IMR-90 (cell line): ENCODE measurements at regions not wholly inside any gene's neighbourhood (a gene's known extent, or its start where the extent isn't known, plus 50 kb on each side); places are given as distances from the start of the nearest gene placed in this dataset.

Experiments used
- ATAC-seq: fragments of 200-7000 bp; cut with Tn5 transposase; 2 replicates; pipeline ENCODE4 v1.9.1; 2020; ENCODE audit warnings: low read depth, mild to moderate bottlenecking, moderate library complexity
- BruUV-seq: library from RNA; stranded (reverse); fragments of 400-500 nt; replicated peaks from 2 replicates; lab custom pipeline; 2021; lab: Mats Ljungman, UMichigan
- CTCF ChIA-PET: fragments of 300-600 bp; formaldehyde crosslinking; extraction: SDS; loops from one replicate; lab custom pipeline; 2021; ENCODE audit warnings: antibody characterized with exemption; lab: Yijun Ruan, JAX
- POLR2A ChIA-PET: fragments of 300-600 bp; sonication (Branson Sonifier 250); formaldehyde crosslinking; loops from one replicate; lab custom pipeline; 2022; ENCODE audit warnings: antibody characterized with exemption; ENCODE audit not compliant: unreplicated experiment; lab: Charles Lee
- DNase-seq: peaks from one replicate; pipeline ENCODE4 v3.0.0; 2013
- H2AFZ ChIP-seq: replicated peaks from 2 replicates; pipeline ENCODE3; 2013; ENCODE audit warnings: low read length, mild to moderate bottlenecking; ENCODE audit not compliant: poor library complexity
- H2AK5ac ChIP-seq: 2 replicates; pipeline ENCODE4 v1.6.1; 2013; ENCODE audit warnings: low read depth, low read length, inconsistent platforms
- H2AK9ac ChIP-seq: replicated peaks from 2 replicates; pipeline ENCODE3; 2013; ENCODE audit warnings: mild to moderate bottlenecking, low read depth, low read length, moderate library complexity; ENCODE audit not compliant: poor library complexity
- H2BK120ac ChIP-seq: 2 replicates; pipeline ENCODE4 v1.6.1; 2013; ENCODE audit warnings: low read depth, low read length, inconsistent platforms
- H2BK15ac ChIP-seq: 3 replicates; pipeline ENCODE4 v1.6.1; 2013; ENCODE audit warnings: low read depth, low read length, inconsistent platforms
- H2BK20ac ChIP-seq: 2 replicates; pipeline ENCODE4 v1.6.1; 2013; ENCODE audit warnings: low read depth, mild to moderate bottlenecking, inconsistent platforms, low read length, moderate library complexity
- H2BK5ac ChIP-seq: 2 replicates; pipeline ENCODE4 v1.6.1; 2013; ENCODE audit warnings: mild to moderate bottlenecking, low read depth, low read length, inconsistent platforms; ENCODE audit not compliant: poor library complexity, severe bottlenecking
- H3K14ac ChIP-seq: replicated peaks from 2 replicates; pipeline ENCODE4 v1.6.1; 2013; ENCODE audit warnings: low read depth, low read length, inconsistent platforms
- H3K18ac ChIP-seq: 2 replicates; pipeline ENCODE4 v1.6.1; 2013; ENCODE audit warnings: low read depth, low read length, control low read depth
- H3K23ac ChIP-seq: 2 replicates; pipeline ENCODE4 v1.6.1; 2013; ENCODE audit warnings: low read depth, low read length, inconsistent platforms
- H3K27ac ChIP-seq: 2 replicates; pipeline ENCODE4 v1.5.1; 2013; ENCODE audit warnings: mild to moderate bottlenecking, control low read depth, low read length; ENCODE audit not compliant: insufficient read depth
- H3K27me3 ChIP-seq: 2 replicates; pipeline ENCODE4 v1.6.1; 2013; ENCODE audit warnings: low read length; ENCODE audit not compliant: control insufficient read depth, insufficient read depth
- H3K36me3 ChIP-seq: 2 replicates; pipeline ENCODE4 v1.6.1; 2013; ENCODE audit warnings: low read length, mixed read lengths; ENCODE audit not compliant: control insufficient read depth, insufficient read depth
- H3K4ac ChIP-seq: 2 replicates; pipeline ENCODE4 v1.6.1; 2013; ENCODE audit warnings: low read depth, low read length, inconsistent platforms
- H3K4me1 ChIP-seq: 2 replicates; pipeline ENCODE4 v1.6.1; 2013; ENCODE audit warnings: low read length, mixed read lengths; ENCODE audit not compliant: control insufficient read depth, insufficient read depth
- H3K4me2 ChIP-seq: 2 replicates; pipeline ENCODE4 v1.6.1; 2013; ENCODE audit warnings: low read depth, mild to moderate bottlenecking, control low read depth, low read length, moderate library complexity
- H3K4me3 ChIP-seq: 2 replicates; pipeline ENCODE4 v1.5.1; 2013; ENCODE audit warnings: low read depth, mild to moderate bottlenecking, control low read depth, low read length, moderate library complexity; ENCODE audit not compliant: insufficient read depth
- H3K56ac ChIP-seq: 2 replicates; pipeline ENCODE4 v1.6.1; 2013; ENCODE audit warnings: low read length, inconsistent platforms; ENCODE audit not compliant: insufficient read depth; ENCODE audit errors: extremely low read depth
- H3K79me1 ChIP-seq, 2 experiments: 2 replicates each; pipeline ENCODE4 v1.6.1; 2013; ENCODE audit warnings: low read length in 2 of 2, inconsistent platforms in 1 of 2, low read depth in 1 of 2
- H3K9ac ChIP-seq: 2 replicates; pipeline ENCODE4 v1.6.1; 2013; ENCODE audit warnings: low read depth, low read length, control low read depth
- H3K9me1 ChIP-seq: 2 replicates; pipeline ENCODE4 v1.6.1; 2013; ENCODE audit warnings: low read length, inconsistent platforms; ENCODE audit not compliant: insufficient read depth
- H3K9me3 ChIP-seq: 2 replicates; pipeline ENCODE4 v1.6.1; 2013; ENCODE audit warnings: low read length; ENCODE audit not compliant: control insufficient read depth, insufficient read depth
- H4K20me1 ChIP-seq: 2 replicates; pipeline ENCODE4 v1.6.1; 2013; ENCODE audit warnings: low read length, inconsistent platforms; ENCODE audit not compliant: insufficient read depth
- H4K5ac ChIP-seq: 2 replicates; pipeline ENCODE4 v1.6.1; 2013; ENCODE audit warnings: mild to moderate bottlenecking, low read depth, low read length, control low read depth
- H4K8ac ChIP-seq, 2 experiments: 2 replicates each; pipeline ENCODE4 v1.6.1; 2013; ENCODE audit warnings: low read depth in 2 of 2, low read length in 2 of 2, control low read depth in 1 of 2, inconsistent platforms in 1 of 2
- H4K91ac ChIP-seq: 2 replicates; pipeline ENCODE4 v1.6.1; 2013; ENCODE audit warnings: low read depth, low read length, inconsistent platforms; ENCODE audit not compliant: insufficient read depth
- BHLHE40 ChIP-seq: fragments of 150-350 bp; IDR thresholded peaks from 2 replicates; pipeline ENCODE4 v1.6.1; 2016; ENCODE audit warnings: mild to moderate bottlenecking, low read depth, low read length
- CEBPB ChIP-seq: IDR thresholded peaks from 2 replicates; pipeline ENCODE4 v1.6.1; 2012; ENCODE audit warnings: low read depth, low read length, improper control_type of control experiment
- CHD1 ChIP-seq: IDR thresholded peaks from 2 replicates; pipeline ENCODE4 v1.6.1; 2012; ENCODE audit warnings: low read depth, low read length, improper control_type of control experiment
- FOS ChIP-seq: fragments of 150-350 bp; IDR thresholded peaks from 2 replicates; pipeline ENCODE4 v1.6.1; 2016; ENCODE audit warnings: low read depth, low read length
- MAFK ChIP-seq: IDR thresholded peaks from 2 replicates; pipeline ENCODE4 v1.6.1; 2012; ENCODE audit warnings: low read depth, low read length, improper control_type of control experiment
- MAZ ChIP-seq: IDR thresholded peaks from 2 replicates; pipeline ENCODE4 v1.6.1; 2012; ENCODE audit warnings: low read depth, mild to moderate bottlenecking, low read length, improper control_type of control experiment, moderate library complexity, borderline replicate concordance
- MXI1 ChIP-seq: IDR thresholded peaks from 2 replicates; pipeline ENCODE4 v1.6.1; 2012; ENCODE audit warnings: low read depth, mild to moderate bottlenecking, low read length, moderate library complexity, borderline replicate concordance
- NFE2L2 ChIP-seq: fragments of 150-350 bp; IDR thresholded peaks from 2 replicates; pipeline ENCODE4 v1.6.1; 2016; ENCODE audit warnings: low read depth, mild to moderate bottlenecking, low read length
- POLR2A ChIP-seq: IDR thresholded peaks from 2 replicates; pipeline ENCODE4 v1.6.1; 2012; ENCODE audit warnings: mild to moderate bottlenecking, low read depth, low read length
- RAD21 ChIP-seq: IDR thresholded peaks from 2 replicates; pipeline ENCODE4 v1.6.1; 2012; ENCODE audit warnings: low read length, improper control_type of control experiment
- RCOR1 ChIP-seq: IDR thresholded peaks from 2 replicates; pipeline ENCODE4 v1.6.1; 2012; ENCODE audit warnings: mild to moderate bottlenecking, low read length, improper control_type of control experiment; ENCODE audit not compliant: insufficient replicate concordance
- RFX5 ChIP-seq: IDR thresholded peaks from 2 replicates; pipeline ENCODE4 v1.8.0; 2012; ENCODE audit warnings: low read depth, mild to moderate bottlenecking, low read length, moderate library complexity
- SMC3 ChIP-seq: fragments of 150-350 bp; IDR thresholded peaks from 2 replicates; pipeline ENCODE4 v1.6.1; 2016; ENCODE audit warnings: low read depth, mild to moderate bottlenecking, antibody characterized with exemption, low read length, moderate library complexity
- WGBS, 2 experiments: methylation state at CpG; one replicate each; pipeline versions ENCODE4 v1.1.5 to v1.1.7; 2013; ENCODE audit warnings: missing lambda C conversion rate in 2 of 2; ENCODE audit not compliant: insufficient read length in 1 of 2; ENCODE audit errors: extremely low coverage in 2 of 2; 5-methylcytosine and 5-hydroxymethylcytosine counted together
- dilution Hi-C: fragments of 300-500 bp; cut with HindIII; formaldehyde crosslinking; loops from one replicate; pipeline ENCODE4 v1.14.3; 2018; ENCODE audit warnings: low sequenced_read_pairs; ENCODE audit not compliant: unreplicated experiment
- in situ Hi-C: fragments of 300-500 bp; cut with MboI; formaldehyde crosslinking; loops from 3 replicates; pipeline ENCODE4 v1.14.3; 2019; ENCODE audit warnings: low sequenced_read_pairs, inconsistent platforms, mixed read lengths
- intact Hi-C: fragments of 100-400 bp; cut with micrococcal nuclease; formaldehyde crosslinking; loops from 2 replicates; pipeline ENCODE4 v1.10.0; 2022
- TF ChIP-seq, protein P1 (sequence below): conservative IDR thresholded peaks from 2 replicates; pipeline ENCODE4 v1.5.1; 2012; ENCODE audit warnings: mild to moderate bottlenecking, low read depth, low read length, improper control_type of control experiment
- TF ChIP-seq, protein P2 (sequence below): fragments of 150-350 bp; IDR thresholded peaks from 2 replicates; pipeline ENCODE4 v1.6.1; 2016; ENCODE audit warnings: low read depth, mild to moderate bottlenecking, low read length, moderate library complexity, borderline replicate concordance
- TF ChIP-seq, protein P3 (sequence below): fragments of 150-350 bp; IDR thresholded peaks from 2 replicates; pipeline ENCODE4 v1.6.1; 2017; ENCODE audit warnings: mild to moderate bottlenecking, antibody characterized with exemption, low read length, low read depth

DNA sequence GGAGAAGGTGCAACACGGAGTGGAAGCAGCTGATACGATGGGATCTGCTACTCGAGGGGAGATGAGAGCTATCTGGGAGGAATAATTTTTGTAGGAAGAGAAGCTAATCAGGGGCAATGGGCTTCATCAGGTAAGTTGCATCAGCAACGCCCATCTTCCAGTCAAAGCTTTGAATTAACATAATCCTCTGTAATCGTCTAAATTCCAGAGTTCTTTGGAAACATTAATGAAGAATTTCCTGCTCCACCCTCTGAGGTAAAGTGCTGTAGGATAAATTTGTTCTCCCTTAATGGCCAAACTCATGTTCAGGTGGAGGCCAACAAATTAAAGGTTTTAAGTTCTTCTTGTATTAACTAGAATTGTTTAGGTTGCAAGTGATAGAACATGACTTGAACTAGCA lies 94.0 kb upstream of the KAZN start:
- no TSS peak for BruUV-seq
- POLR2A ChIA-PET, result no interaction called here

More for the DNA sequence above, 94.0 kb upstream of the KAZN start:
- Histone ChIP-seq H3K4me2 (no peak overlapping the region), H3K4me1 (peaks cover 1% of the 10 kb centered on the region; the same call in 1 of the 2 replicates), H3K9me1 (no peaks in the 10 kb centered on the region), H3K4ac (no peak overlapping the region), H3K9me3 (no peaks in the 10 kb centered on the region), H3K56ac (no peak overlapping the region), H4K91ac (no peak overlapping the region), H4K20me1 (no peaks in the 10 kb centered on the region), H2BK15ac (no peak overlapping the region), H3K27ac (no peak overlapping the region), H3K27me3 (peaks cover 1% of the 10 kb centered on the region), H3K36me3 (no peaks in the 10 kb centered on the region), H3K14ac (no peak overlapping the region), H2AK9ac (no peak overlapping the region), H2BK5ac (no peak overlapping the region), H3K9ac (no peak overlapping the region), H4K8ac (no peak overlapping the region), H2AFZ (no peak overlapping the region), H3K23ac (no peak overlapping the region), H2AK5ac (no peak overlapping the region), H3K79me1 (no peaks in the 10 kb centered on the region), H2BK20ac (no peak overlapping the region), H2BK120ac (no peak overlapping the region), H3K4me3 (no peak overlapping the region), H4K5ac (no peak overlapping the region), H3K18ac (no peak overlapping the region)
- CTCF ChIA-PET, result no interaction called here
- DNase-seq, result no peak
- no peak for TF ChIP-seq FOS
- TF ChIP-seq POLR2A, result no peak
- TF ChIP-seq NFE2L2, result no peak
- TF ChIP-seq MAZ, result no peak
- no peak for TF ChIP-seq MXI1
- TF ChIP-seq, protein P1, sequence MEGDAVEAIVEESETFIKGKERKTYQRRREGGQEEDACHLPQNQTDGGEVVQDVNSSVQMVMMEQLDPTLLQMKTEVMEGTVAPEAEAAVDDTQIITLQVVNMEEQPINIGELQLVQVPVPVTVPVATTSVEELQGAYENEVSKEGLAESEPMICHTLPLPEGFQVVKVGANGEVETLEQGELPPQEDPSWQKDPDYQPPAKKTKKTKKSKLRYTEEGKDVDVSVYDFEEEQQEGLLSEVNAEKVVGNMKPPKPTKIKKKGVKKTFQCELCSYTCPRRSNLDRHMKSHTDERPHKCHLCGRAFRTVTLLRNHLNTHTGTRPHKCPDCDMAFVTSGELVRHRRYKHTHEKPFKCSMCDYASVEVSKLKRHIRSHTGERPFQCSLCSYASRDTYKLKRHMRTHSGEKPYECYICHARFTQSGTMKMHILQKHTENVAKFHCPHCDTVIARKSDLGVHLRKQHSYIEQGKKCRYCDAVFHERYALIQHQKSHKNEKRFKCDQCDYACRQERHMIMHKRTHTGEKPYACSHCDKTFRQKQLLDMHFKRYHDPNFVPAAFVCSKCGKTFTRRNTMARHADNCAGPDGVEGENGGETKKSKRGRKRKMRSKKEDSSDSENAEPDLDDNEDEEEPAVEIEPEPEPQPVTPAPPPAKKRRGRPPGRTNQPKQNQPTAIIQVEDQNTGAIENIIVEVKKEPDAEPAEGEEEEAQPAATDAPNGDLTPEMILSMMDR, result no peak
- TF ChIP-seq, protein P2, sequence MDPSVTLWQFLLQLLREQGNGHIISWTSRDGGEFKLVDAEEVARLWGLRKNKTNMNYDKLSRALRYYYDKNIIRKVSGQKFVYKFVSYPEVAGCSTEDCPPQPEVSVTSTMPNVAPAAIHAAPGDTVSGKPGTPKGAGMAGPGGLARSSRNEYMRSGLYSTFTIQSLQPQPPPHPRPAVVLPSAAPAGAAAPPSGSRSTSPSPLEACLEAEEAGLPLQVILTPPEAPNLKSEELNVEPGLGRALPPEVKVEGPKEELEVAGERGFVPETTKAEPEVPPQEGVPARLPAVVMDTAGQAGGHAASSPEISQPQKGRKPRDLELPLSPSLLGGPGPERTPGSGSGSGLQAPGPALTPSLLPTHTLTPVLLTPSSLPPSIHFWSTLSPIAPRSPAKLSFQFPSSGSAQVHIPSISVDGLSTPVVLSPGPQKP, result no peak
- no peak for TF ChIP-seq RAD21
- no peak for TF ChIP-seq RFX5
- TF ChIP-seq SMC3, result no peak
- TF ChIP-seq CHD1, result no peak
- TF ChIP-seq, protein P3, sequence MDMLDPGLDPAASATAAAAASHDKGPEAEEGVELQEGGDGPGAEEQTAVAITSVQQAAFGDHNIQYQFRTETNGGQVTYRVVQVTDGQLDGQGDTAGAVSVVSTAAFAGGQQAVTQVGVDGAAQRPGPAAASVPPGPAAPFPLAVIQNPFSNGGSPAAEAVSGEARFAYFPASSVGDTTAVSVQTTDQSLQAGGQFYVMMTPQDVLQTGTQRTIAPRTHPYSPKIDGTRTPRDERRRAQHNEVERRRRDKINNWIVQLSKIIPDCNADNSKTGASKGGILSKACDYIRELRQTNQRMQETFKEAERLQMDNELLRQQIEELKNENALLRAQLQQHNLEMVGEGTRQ, result no peak
- no peak for TF ChIP-seq BHLHE40
- TF ChIP-seq RCOR1, result no peak
- TF ChIP-seq MAFK, result no peak
- no peak for TF ChIP-seq CEBPB
- in situ Hi-C loops (no loop called here), intact Hi-C loops (no loop called here), dilution Hi-C loops (no loop called here)
- WGBS, 2 experiments, result no CpG with 5 or more reads among the region's 5 CpGs
- ATAC-seq, result no peak
